ENCODE measurements at regions not wholly inside any gene's neighbourhood (a gene's known extent, or its start where the extent isn't known, plus 50 kb on each side); places are given as distances from the start of the nearest gene placed in this dataset.

GRCh38 chr1:81558291-81559076, 242.2 kb upstream of the ADGRL2 start:
- TF ChIP-seq CTCF (IDR thresholded peaks at IDR 0.05): no peak
- TF ChIP-seq POLR2AphosphoS5 (IDR thresholded peaks at IDR 0.05): no peak

All from prostate gland (tissue), 2 donors.